ENCODE measurements at regions not wholly inside any gene's neighbourhood (a gene's known extent, or its start where the extent isn't known, plus 50 kb on each side); places are given as distances from the start of the nearest gene placed in this dataset.

DNA sequence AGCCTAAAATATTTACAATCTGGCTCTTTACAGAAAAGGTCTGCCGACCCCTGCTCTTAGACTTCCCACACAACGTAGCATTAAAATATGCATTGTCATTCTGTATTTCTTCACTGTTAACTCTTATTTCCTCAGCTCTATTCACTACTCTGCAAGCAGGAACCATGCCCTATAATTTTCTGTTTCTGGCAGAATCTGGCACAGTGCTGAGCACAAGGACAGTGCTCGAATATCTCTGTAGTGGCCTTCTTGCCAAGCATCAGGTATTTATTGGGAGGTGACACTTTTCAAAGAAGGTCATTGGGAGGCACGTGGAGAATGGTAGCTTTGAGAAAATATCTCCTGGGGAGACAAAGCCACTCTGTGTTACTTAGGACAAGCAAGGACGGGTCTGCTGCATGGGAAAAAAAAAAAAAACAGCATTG is 77.9 kb downstream of the PSMG1 start:
- peak; percentile 29 to 73 (median 56) for DNase-seq

DNA sequence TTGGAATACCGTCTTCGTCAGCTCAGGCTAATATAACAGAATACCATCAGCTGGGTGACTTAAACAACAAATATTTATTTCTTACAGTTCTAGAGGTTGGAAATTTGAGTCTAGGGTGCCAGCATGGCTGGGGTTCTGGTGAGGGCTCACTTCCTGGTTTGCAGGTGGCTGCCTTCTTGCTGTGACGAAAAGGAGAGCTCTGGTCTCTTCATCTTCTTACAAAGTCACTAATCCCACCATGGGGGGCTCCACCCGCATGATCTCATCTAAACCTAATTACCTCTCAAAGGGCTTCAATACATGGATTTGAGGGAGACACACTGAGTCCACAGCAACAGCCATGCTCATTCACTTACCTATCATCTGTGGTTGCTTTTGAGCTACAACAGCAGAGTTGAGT is 78.3 kb downstream of the PSMG1 start:
- no peak for DNase-seq

DNA sequence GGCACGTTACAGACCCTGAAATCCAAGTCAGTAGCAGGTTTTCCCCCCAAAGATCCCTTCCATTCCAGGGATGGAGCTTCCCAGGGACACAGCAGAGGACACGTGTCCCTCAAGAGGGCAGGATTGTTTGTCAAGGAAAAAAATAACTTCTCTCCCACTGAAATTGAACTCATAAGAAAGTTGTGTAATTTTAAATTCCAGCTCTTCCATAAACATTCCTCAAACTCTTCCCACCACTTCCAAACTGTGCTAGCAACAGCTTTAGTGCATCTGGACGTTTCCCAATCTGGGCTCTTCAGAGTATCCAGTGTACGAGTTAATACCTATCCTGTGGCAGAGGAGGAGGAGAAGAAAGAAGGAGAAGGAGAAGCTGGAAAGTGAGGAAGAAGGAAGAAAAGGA is 79.6 kb downstream of the PSMG1 start:
- no peak for DNase-seq

DNA sequence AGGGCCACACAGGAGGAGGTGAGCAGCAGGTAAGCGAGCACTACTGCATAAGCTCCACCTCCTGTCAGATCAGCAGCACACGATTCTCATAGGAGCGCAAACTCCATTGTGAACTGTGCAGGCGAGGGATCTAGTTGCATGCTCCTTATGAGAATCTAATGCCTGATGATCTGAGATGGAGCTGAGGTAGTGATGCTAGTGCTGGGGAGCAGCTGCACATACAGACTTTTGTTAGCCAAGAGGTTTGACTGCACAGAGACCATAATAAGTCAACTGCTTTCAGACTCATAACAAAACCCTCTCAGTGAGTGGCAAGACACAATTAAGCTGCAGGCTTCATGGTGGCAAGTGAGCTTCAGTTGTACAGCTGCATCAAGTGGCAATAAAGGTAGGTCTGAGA is 83.4 kb downstream of the PSMG1 start:
- no peak for DNase-seq

GRCh38 chr21:39098696-39099200 is 84.5 kb downstream of the PSMG1 start:
- no peak for DNase-seq

GRCh38 chr21:39097981-39098380 is 85.3 kb downstream of the PSMG1 start:
- DNase-seq: no peak

DNA sequence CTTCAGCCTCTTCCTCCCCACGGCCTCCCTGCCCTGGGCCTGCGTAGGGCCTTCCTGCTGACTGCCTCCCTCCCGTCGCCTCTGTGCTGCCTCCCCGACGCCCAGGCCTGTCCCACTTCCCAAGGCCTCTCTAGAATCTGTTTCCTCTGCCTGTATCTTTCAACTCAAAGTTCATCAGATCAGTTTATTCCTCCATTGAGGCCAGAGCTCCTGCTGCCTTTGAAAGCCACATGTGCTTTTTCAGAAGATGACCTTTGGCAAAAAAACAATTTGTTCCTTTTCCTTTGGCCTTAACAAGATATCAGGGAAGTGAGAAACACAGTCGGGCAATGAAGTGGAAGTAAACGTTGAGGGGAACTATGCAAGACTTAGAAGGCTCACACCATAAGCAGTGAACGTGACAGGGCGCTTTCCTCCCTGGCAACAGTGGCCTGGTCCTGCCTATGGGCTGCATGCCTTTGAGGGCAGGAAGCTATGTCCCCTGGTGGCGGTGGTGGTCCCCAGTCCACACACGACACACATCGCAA is 85.9 kb downstream of the PSMG1 start:
- peak; percentile 84 to 94 (median 88) for DNase-seq

DNA sequence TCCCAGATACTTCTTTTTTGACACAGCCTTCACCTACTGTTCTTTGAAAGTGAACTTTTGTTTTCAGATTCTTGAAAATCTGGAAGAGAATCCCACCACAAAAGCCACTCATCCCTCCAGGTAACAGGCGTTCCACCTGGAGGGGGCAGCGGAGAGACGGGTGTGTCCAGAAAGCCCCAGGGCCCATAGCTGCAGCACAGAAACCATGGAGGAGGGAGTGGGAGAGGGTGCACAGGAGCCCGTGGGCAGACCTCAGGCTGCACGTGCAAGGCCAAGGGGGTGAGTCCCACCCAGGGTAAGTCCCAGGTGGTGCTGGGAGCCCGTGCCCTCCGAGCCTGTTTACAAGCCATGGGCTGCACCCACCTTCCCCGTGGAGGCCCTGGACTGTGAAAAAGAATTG is 86.5 kb downstream of the PSMG1 start:
- DNase-seq: no peak

DNA sequence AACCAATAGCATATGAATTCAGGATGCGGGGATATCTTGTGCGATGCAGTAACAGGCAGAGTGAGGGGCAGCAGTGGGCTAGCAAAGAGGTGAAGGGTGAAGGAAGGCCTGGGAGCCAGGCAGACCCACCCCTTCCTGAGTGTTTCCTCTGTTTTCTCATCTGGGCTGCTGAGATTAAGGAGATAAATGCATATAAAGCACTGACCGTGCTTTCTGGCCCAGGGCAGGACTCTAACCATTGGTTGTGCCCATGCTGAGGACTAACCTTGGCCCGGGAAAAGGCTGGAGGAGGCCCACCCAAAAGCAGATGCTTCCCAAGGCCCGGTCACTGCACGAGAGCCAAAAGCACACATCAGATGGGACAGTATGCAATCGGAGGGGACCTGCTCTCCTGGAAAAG is 87.6 kb downstream of the PSMG1 start:
- DNase-seq: no peak

DNA sequence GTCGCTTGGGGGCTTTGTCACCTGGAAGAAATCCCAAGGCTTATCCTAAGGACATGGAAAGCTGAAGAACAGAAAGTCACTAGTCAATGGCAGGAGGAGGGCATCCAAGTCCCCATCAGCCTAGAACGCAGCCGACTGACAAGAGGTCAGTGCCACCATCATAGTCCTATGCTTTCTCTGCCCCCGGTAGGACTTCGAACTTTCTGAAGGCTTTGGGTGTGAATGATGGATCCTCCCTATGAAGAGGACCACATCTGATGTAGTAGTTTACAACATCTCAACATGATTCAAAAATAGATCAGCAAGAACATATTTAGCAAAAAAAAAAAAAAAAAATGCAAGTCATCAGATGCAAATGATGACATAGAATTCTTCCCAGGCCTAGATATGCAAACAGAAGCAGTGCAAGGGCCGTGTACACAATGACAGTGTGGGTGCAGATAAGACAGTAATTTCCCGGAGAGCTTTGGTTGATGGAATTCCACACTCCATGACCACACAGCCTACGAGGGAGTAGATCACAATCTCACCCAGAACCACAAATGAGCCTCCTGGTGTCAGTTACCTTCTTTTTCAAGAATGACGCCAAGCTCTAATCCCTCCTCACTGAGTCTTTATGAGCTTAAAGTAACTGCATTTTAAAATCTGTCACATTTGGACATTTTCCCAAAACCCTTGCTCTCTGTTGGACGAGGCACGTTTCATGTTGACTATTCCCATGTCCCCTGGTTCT is 88.2 kb downstream of the PSMG1 start:
- DNase-seq: peak; percentile 51 to 87 (median 67)

DNA sequence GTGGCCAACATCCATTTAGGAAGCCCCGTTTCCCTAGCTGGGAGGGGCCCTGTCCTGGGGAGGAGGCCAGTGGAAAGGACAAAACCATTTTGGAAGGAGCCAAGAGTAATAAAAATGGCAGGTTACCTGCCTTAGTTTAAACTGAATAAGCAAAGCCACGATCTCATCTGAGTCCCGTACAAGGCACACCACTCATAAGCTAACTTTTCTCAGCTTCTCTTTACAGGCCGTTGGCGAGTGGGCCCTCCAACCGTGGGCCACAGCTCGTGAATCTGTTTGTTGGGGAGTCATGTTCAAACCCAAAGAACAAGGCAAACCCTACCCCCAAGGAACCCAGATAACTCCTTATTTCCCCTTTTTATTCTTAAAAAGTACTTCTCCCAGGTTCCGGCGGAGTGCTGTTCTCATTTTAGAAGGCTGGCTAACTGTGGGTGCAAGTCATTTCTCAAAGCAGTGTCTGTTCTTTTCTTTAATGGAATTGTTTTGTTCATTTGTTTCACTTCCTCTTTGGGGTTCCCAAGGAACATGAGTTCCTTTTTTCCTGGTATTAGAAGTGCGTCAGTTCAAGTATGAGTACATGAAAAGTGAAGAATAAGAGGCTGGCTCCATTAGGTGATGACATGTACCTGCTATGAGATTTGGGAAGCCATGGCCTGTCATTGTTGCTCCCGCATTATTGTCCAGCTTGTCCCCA is 89.0 kb downstream of the PSMG1 start:
- peak; percentile 82 to 96 (median 90) for DNase-seq

DNA sequence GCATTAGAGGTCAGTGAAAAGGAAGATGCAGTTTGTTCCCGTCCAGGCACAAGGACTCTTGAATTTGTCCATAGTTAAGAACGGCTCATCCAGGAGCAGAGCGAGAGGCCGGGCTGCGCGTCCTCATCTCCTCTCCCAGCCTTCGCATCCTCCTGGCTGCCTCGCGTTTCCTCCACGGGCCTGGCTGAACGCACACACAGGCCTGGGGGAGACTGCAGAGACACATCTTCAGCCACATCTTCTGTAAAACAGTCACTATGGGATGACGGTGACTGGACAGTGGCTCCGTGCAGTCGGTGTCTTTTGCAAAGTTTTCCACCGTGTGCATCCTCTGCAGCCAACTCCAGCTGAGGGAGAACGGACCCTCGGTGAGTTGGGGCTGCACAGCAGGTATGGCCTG is 89.7 kb downstream of the PSMG1 start:
- no peak for DNase-seq

DNA sequence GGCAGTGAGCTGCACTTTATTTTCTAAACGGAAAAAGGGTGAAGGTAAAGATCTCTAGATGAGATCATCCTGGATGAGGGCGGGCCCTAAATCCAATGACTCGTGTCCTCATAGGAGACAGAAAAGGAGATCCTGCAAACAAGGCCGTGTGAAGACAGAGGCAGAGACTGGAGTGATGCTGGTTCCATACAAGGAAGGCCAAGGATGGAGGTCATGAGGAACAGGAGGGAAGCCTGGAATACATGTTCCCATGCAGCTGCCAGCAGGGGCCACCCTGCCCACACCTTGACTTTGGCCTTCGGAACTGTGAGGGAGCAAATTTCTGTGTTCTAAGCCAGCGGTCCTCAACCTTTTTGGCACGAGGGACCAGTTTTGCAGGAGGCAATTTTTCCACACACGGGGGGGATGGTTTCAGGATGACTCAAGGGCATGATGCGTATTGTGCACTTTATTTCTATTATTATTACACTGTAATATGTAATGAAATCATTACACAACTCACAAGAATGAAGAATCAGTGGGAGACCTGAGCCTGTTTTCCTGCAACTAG is 94.3 kb downstream of the PSMG1 start:
- DNase-seq: peak in 1 of 4 experiments; percentile 56

DNA sequence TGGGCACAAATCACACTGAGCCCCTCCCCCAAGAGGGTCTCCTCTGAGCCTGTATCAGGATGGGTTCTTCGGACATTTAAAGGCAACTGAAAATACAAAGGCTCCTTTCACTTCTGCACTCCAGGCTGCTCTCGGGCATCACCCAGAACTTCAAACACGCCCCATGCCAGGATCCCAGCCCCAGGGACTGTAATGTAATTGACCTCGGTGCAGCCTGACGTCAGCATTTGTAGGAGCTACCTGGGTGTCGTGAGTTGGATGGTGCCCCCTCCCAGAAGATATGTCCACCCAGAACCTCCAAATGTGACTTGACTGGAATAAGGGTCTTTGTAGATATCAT is 95.2 kb downstream of the PSMG1 start:
- DNase-seq: no peak

DNA sequence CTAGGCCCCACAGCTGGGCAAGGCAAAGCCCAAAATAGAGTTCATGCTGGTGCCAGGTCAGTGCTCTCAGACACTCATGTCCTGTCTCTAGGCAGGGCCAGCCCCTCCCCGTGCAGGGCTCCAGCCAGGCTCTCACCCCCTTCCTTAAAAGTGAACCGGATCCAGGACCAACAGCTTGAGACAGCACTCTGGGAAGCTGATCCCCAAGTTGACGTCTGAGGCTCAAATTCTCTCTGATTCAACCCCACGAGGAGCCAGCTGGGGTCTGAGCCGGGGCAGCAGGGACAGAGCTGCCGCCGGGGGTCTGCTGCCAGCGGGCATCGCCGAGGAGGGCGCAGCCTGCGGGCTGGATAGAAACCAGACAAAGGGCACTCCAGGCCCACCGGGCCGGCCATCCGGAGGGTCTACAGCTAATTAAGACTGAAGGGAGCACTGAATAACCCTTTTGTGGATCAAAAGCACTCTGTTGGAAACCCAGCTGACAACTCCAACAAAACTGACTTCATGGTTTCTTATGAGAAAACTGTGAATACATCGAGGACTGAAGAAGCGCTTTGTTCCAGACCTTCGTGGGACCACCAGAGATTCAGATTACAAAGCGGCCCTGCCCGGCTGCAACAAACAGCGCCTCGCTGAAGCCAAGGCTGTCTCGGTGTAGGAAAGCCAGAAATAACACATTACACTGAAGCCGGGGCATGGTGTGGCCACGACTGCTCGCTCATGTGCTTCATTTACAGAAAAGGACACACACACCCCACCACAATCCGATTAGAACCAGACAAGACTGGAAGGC is 95.8 kb downstream of the PSMG1 start:
- no peak for DNase-seq

DNA sequence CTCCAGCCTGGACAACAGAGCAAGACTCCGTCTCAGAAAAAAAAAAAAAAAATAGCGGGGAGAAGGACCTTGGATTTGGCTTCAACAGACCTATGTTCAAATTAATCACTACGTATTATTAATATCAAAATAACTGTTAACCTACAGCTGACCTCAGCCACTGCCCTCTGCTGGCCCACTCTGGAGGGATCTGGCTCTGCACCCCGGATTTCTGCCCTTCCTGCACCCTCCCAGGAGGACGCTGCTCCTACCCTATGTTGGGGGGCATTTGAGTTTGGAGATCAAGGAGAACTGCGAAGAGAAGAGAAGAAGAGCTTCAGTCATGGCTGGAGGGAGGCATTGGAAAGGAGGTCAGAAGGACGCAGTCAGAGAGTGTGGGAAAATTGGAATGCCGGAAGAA is 96.7 kb downstream of the PSMG1 start:
- DNase-seq: peak in 1 of 4 experiments; percentile 23

DNA sequence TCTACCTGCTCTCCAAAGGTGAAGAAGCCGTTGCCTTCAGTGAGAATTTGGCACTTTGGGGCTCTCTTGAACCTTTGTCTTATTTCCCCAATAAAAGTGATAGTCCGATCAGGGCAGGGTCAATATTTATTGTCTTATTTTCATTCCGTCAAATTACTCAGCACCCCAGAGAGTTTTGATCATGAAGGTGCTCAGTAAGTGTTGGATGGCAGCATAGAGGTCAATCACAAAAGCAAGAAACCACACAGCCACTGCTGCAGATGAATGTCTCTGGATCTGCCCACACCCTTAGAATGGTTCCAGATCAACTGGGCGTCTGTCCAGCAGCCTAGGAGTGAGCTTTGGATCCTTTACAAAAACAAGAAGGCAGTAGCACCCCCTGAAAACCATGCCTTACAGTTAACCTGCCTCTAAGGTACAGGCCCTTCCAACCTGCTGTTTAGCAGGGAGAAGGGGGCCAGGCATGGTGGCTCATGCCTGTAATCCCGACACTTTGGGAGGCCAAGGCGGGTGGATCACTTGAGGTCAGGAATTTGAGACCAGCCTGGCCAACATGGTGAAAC is 97.3 kb downstream of the PSMG1 start:
- no peak for DNase-seq

GRCh38 chr21:39084979-39085729 is 98.1 kb downstream of the PSMG1 start:
- peak in 1 of 4 experiments; percentile 29 for DNase-seq

DNA sequence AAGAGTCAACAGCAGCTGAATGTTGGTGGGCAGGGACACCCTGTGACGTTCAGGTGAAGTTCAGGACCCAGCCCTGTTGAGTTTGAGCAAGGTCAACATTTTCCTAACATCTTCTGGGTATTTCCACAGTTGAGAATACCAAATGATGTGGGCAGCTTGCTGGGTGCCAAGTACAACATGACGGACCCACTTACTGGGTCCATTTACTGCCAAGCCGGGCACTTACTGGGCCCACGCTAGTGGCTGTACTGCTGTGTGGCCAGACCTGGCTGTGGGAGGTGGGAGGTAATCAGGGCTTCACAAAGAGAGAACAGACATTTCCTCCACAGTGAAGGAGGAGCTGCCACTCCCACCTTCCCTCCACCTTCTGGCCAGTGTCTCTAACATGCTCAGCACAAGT is 99.2 kb downstream of the PSMG1 start:
- no peak for DNase-seq

GRCh38 chr21:39083377-39084008 is 99.8 kb downstream of the PSMG1 start:
- DNase-seq: peak; percentile 30 to 61 (median 45)

Data from suppressor macrophage (primary cell).